ENCODE measurements at regions not wholly inside any gene's neighbourhood (a gene's known extent, or its start where the extent isn't known, plus 50 kb on each side); places are given as distances from the start of the nearest gene placed in this dataset.

GRCh38 chr6:137727216-137727765 lies 139.8 kb upstream of the TNFAIP3 start:
- DNase-seq (ENCODE audit: low read depth): no peak
- no peak for TF ChIP-seq CTCF (conservative IDR thresholded peaks at IDR 0.05; ENCODE audit: control insufficient read depth, insufficient read depth, low read depth, low read length)
- H3K4me3 ChIP-seq (ENCODE audit: control insufficient read depth, low read depth, low read length): no peak overlapping the region

- DNase-seq (ENCODE audit: low read depth): peak; percentile 84
- no peak overlapping the region for H3K4me3 ChIP-seq (ENCODE audit: control insufficient read depth, low read depth, low read length)
Measured at GRCh38 chr6:137728386-137729349, 138.4 kb upstream of the TNFAIP3 start.

GRCh38 chr6:137729866-137730629 lies 137.0 kb upstream of the TNFAIP3 start:
- no peak for TF ChIP-seq CTCF (conservative IDR thresholded peaks at IDR 0.05; ENCODE audit: control insufficient read depth, insufficient read depth, low read depth, low read length)
- peak; percentile 89 for DNase-seq (ENCODE audit: low read depth)
- no peak overlapping the region for H3K4me3 ChIP-seq (ENCODE audit: control insufficient read depth, low read depth, low read length)

More at GRCh38 chr6:137728386-137729349, 138.4 kb upstream of the TNFAIP3 start:
- no peak for TF ChIP-seq CTCF (conservative IDR thresholded peaks at IDR 0.05; ENCODE audit: control insufficient read depth, insufficient read depth, low read depth, low read length)

- DNase-seq (ENCODE audit: low read depth): no peak
- no peak for TF ChIP-seq CTCF (conservative IDR thresholded peaks at IDR 0.05; ENCODE audit: control insufficient read depth, insufficient read depth, low read depth, low read length)
- H3K4me3 ChIP-seq (ENCODE audit: control insufficient read depth, low read depth, low read length): no peak overlapping the region
Measured at GRCh38 chr6:137731600-137731959, 135.5 kb upstream of the TNFAIP3 start.

- no peak overlapping the region for H3K4me3 ChIP-seq (ENCODE audit: control insufficient read depth, low read depth, low read length)
- no peak for TF ChIP-seq CTCF (conservative IDR thresholded peaks at IDR 0.05; ENCODE audit: control insufficient read depth, insufficient read depth, low read depth, low read length)
- DNase-seq (ENCODE audit: low read depth): peak; percentile 87
Measured at GRCh38 chr6:137731960-137732616, 135.0 kb upstream of the TNFAIP3 start.

GRCh38 chr6:137733372-137733771 lies 133.7 kb upstream of the TNFAIP3 start:
- no peak for DNase-seq (ENCODE audit: low read depth)
- TF ChIP-seq CTCF (conservative IDR thresholded peaks at IDR 0.05; ENCODE audit: control insufficient read depth, insufficient read depth, low read depth, low read length): no peak
- no peak overlapping the region for H3K4me3 ChIP-seq (ENCODE audit: control insufficient read depth, low read depth, low read length)

Measured in fibroblast of mammary gland (primary cell).